ENCODE measurements at regions not wholly inside any gene's neighbourhood (a gene's known extent, or its start where the extent isn't known, plus 50 kb on each side); places are given as distances from the start of the nearest gene placed in this dataset.

DNA sequence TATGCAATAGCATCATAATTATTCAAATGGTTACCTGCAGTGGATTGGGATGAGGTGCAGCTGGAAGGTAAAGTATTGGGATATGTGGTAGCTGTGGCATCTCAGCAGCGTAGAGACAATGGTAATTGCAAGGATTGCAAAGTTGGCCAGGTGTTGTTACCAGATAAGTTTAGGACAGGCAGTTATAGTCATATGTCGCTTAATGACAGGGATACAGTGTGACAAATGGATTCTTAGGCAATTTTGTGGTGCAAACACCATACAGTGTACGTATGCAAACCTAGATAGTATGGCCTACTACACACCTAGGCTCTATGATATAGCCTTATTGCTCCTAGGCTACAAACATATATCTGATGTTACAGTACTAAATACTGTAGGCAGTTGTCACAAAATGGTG lies 163.5 kb upstream of the LYZL2 start:
- no peaks in the 10 kb centered on the region for H3K36me3 Mint-ChIP-seq
- TF ChIP-seq, protein P1, sequence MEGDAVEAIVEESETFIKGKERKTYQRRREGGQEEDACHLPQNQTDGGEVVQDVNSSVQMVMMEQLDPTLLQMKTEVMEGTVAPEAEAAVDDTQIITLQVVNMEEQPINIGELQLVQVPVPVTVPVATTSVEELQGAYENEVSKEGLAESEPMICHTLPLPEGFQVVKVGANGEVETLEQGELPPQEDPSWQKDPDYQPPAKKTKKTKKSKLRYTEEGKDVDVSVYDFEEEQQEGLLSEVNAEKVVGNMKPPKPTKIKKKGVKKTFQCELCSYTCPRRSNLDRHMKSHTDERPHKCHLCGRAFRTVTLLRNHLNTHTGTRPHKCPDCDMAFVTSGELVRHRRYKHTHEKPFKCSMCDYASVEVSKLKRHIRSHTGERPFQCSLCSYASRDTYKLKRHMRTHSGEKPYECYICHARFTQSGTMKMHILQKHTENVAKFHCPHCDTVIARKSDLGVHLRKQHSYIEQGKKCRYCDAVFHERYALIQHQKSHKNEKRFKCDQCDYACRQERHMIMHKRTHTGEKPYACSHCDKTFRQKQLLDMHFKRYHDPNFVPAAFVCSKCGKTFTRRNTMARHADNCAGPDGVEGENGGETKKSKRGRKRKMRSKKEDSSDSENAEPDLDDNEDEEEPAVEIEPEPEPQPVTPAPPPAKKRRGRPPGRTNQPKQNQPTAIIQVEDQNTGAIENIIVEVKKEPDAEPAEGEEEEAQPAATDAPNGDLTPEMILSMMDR (IDR thresholded peaks at IDR 0.05; ENCODE audit: unreplicated experiment) = no peak
- DNase-seq (ENCODE audit: low spot score in 2 of 2, unreplicated experiment in 2 of 2) = no peak

DNA sequence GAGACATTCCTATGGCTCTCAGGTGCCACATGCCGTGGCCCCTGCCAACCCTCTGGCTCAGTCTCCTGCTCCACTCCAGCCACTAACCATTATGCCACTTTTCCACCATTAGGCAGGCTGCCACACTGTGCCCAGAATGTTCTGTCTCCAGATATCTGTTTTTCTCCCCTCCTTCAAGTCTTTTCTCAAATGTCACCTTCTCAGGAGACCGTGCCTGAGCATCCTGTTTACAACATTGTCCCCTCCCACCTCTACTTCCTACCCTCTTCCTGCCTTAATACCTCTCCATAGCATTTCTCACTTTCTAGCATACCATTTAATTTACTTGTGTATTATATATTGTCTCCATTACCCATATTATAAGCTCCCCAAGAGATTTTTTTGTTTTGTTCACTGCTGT lies 162.5 kb upstream of the LYZL2 start:
- no peak overlapping the region for H3K27ac Mint-ChIP-seq
- no peak for DNase-seq (ENCODE audit: low spot score in 2 of 2, unreplicated experiment in 2 of 2)
- no peaks in the 10 kb centered on the region for H3K36me3 Mint-ChIP-seq
- H3K9me3 Mint-ChIP-seq = peaks cover 15% of the 10 kb centered on the region
- TF ChIP-seq, protein P1 (IDR thresholded peaks at IDR 0.05; ENCODE audit: unreplicated experiment) = no peak
- H3K27me3 Mint-ChIP-seq (ENCODE audit: low read depth) = no peaks in the 10 kb centered on the region
- H3K4me3 Mint-ChIP-seq = no peak overlapping the region
- no peaks in the 10 kb centered on the region for H3K4me1 Mint-ChIP-seq

More for the DNA sequence above, 163.5 kb upstream of the LYZL2 start:
- Mint-ChIP-seq H3K9me3 (peaks cover 15% of the 10 kb centered on the region), H3K4me3 (no peak overlapping the region), H3K4me1 (no peaks in the 10 kb centered on the region), H3K27ac (no peak overlapping the region), H3K27me3 (ENCODE audit: low read depth) (no peaks in the 10 kb centered on the region)

DNA sequence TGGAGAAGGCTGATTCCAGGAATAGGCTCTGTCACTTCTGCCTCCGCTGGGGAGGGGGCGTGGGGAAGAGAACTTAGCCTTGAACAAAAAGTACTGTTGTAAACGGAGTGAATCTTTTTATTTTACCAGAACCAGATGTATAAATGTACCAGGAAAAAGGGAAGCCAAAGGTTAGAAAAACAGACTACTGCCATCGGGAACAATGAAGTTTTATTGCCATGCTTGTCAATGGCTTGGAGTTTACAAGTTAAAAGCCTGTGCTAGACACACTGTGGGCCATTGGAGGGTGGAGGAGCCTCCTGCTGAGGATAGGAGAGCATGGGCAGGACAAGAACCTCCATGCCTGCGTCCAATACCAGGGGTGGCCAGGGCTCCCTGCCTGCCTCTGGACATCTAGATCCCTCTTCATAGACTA lies 161.7 kb upstream of the LYZL2 start:
- no peaks in the 10 kb centered on the region for H3K27me3 Mint-ChIP-seq (ENCODE audit: low read depth)
- H3K36me3 Mint-ChIP-seq = no peaks in the 10 kb centered on the region
- H3K27ac Mint-ChIP-seq = no peak overlapping the region
- DNase-seq (ENCODE audit: low spot score in 2 of 2, unreplicated experiment in 2 of 2) = no peak
- peaks cover 15% of the 10 kb centered on the region for H3K9me3 Mint-ChIP-seq
- H3K4me1 Mint-ChIP-seq = no peaks in the 10 kb centered on the region
- no peak overlapping the region for H3K4me3 Mint-ChIP-seq
- TF ChIP-seq, protein P1 (IDR thresholded peaks at IDR 0.05; ENCODE audit: unreplicated experiment) = no peak

DNA sequence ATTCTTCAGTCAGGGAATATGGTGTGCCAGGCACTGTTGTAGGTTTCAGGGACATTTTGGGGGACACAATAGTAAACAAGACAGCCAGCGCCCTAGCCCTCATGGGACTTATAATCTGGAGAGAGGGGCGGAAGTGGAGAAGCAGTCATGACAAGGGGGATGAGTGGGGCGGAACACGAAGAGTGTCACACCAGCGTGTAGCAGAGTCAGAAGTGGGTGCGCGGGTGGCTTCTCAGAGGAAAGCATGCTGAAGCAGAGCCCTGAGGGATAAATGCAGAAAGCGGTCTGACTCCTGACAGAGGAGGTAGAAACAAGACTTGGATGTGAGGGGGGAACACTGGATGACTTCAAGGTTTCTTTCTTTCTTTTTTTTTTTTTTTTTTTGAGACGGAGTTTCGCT lies 160.3 kb upstream of the LYZL2 start:
- no peaks in the 10 kb centered on the region for H3K36me3 Mint-ChIP-seq
- TF ChIP-seq, protein P1 (IDR thresholded peaks at IDR 0.05; ENCODE audit: unreplicated experiment) = no peak
- peaks cover 15% of the 10 kb centered on the region for H3K9me3 Mint-ChIP-seq
- no peaks in the 10 kb centered on the region for H3K27me3 Mint-ChIP-seq (ENCODE audit: low read depth)
- H3K4me1 Mint-ChIP-seq = peaks cover 3% of the 10 kb centered on the region
- DNase-seq (ENCODE audit: low spot score in 2 of 2, unreplicated experiment in 2 of 2) = no peak
- no peak overlapping the region for H3K4me3 Mint-ChIP-seq
- no peak overlapping the region for H3K27ac Mint-ChIP-seq

DNA sequence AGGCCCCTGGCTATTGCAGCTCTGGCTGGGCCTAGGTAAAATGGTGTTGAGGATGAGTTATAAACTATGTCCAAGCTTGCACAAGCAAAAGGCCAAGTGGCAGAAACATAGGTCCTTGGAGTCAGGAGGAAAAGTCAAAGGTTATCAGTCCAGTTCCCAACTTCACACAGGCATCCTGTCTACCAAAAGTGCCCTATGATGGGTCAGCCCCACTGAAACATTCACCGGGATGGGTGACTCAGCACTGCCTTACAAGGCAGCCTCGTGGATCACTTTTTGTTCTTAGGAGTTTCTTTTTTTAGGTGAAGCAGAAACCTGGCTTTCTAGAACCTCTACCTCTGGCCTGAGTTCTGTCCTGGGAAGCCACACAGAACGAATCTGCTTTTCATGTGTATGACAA lies 158.8 kb upstream of the LYZL2 start:
- TF ChIP-seq, protein P1 (IDR thresholded peaks at IDR 0.05; ENCODE audit: unreplicated experiment) = no peak
- H3K27me3 Mint-ChIP-seq (ENCODE audit: low read depth) = peaks cover 2% of the 10 kb centered on the region
- peaks cover 14% of the 10 kb centered on the region for H3K4me1 Mint-ChIP-seq
- no peaks in the 10 kb centered on the region for H3K36me3 Mint-ChIP-seq
- no peak overlapping the region for H3K27ac Mint-ChIP-seq
- H3K4me3 Mint-ChIP-seq = no peak overlapping the region
- peaks cover 10% of the 10 kb centered on the region for H3K9me3 Mint-ChIP-seq
- DNase-seq (ENCODE audit: low spot score in 2 of 2, unreplicated experiment in 2 of 2) = no peak

DNA sequence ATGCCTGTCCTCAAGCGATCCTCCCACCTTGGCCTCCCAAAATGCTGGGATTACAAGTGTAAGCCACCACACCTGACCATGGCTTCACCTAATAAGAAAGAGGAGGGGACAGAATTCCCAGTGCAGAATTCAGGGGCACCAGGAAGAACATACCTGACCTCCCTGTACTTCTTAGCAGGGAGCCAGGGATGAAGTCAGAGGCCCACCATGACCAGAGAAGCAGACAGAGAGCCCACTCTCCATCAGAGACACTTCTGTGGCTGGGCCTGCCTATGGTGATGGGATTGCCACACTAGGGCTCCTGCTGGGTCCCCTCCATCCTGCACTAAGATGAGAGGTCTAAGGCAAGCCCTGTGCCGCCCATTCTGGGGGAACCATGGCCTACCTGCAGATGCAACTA lies 157.4 kb upstream of the LYZL2 start:
- peaks cover under 1% of the 10 kb centered on the region for H3K9me3 Mint-ChIP-seq
- no peaks in the 10 kb centered on the region for H3K36me3 Mint-ChIP-seq
- TF ChIP-seq, protein P1 (IDR thresholded peaks at IDR 0.05; ENCODE audit: unreplicated experiment) = no peak
- no peak overlapping the region for H3K4me3 Mint-ChIP-seq
- H3K27ac Mint-ChIP-seq = no peak overlapping the region
- DNase-seq (ENCODE audit: low spot score in 2 of 2, unreplicated experiment in 2 of 2) = no peak
- peaks cover 22% of the 10 kb centered on the region for H3K4me1 Mint-ChIP-seq
- H3K27me3 Mint-ChIP-seq (ENCODE audit: low read depth) = peaks cover 2% of the 10 kb centered on the region

All from mesothelial cell of epicardium (in vitro differentiated cells).